ENCODE measurements at regions not wholly inside any gene's neighbourhood (a gene's known extent, or its start where the extent isn't known, plus 50 kb on each side); places are given as distances from the start of the nearest gene placed in this dataset.

DNA sequence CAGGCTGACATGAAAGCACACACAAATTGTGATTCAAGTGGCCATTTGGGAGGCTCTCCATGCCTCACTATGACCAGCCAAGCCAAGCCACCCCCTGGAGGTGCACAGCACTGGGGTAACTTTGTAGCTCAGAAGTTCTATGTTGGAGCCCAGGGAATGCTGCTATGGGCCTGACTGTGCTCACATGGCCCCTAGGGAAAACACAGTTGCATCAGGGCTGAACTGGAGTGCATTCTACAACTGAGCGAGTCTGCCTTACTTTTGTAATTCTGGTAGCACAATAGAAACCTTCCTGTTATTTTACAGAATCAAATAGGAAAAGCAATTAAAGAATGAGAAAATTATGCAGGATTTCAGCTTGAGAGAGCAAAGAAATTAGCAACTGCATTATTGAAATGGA, 455.5 kb upstream of the TRPC7 start:
- H3K27ac ChIP-seq (ENCODE audit: low read depth in 2 of 2, low read length in 1 of 2): no peak overlapping the region
- H3K36me3 ChIP-seq (replicated peaks in 1 of 2; ENCODE audit: control insufficient read depth in 1 of 2, insufficient read depth in 2 of 2, low read length in 1 of 2): no peaks in the 10 kb centered on the region
- POLR2A ChIA-PET: no interaction called here
- H3K4me1 ChIP-seq (ENCODE audit: control insufficient read depth in 1 of 2, insufficient read depth in 2 of 2, low read depth in 1 of 2, low read length in 1 of 2): no peaks in the 10 kb centered on the region
- H3K9me2 ChIP-seq: no peaks in the 10 kb centered on the region
- no peaks in the 10 kb centered on the region for H4K20me1 ChIP-seq (ENCODE audit: insufficient read depth)
- H3K4me2 ChIP-seq: no peak overlapping the region
- H3K9ac ChIP-seq: no peak overlapping the region
- no peaks in the 10 kb centered on the region for H3K9me3 ChIP-seq
- no peak overlapping the region for H2AFZ ChIP-seq (ENCODE audit: low read depth)
- H3K4me3 ChIP-seq (ENCODE audit: low read depth in 2 of 2, low read length in 1 of 2): no peak overlapping the region
- H3K79me2 ChIP-seq (ENCODE audit: insufficient read depth): no peaks in the 10 kb centered on the region
- no peak for DNase-seq
- no peaks in the 10 kb centered on the region for H3K27me3 ChIP-seq (ENCODE audit: insufficient read depth)
- CTCF ChIA-PET: no interaction called here
- TF ChIP-seq JUND (IDR thresholded peaks at IDR 0.05): no peak
- TF ChIP-seq NFIC (IDR thresholded peaks at IDR 0.05; ENCODE audit: borderline replicate concordance): no peak
- TF ChIP-seq, protein P1, sequence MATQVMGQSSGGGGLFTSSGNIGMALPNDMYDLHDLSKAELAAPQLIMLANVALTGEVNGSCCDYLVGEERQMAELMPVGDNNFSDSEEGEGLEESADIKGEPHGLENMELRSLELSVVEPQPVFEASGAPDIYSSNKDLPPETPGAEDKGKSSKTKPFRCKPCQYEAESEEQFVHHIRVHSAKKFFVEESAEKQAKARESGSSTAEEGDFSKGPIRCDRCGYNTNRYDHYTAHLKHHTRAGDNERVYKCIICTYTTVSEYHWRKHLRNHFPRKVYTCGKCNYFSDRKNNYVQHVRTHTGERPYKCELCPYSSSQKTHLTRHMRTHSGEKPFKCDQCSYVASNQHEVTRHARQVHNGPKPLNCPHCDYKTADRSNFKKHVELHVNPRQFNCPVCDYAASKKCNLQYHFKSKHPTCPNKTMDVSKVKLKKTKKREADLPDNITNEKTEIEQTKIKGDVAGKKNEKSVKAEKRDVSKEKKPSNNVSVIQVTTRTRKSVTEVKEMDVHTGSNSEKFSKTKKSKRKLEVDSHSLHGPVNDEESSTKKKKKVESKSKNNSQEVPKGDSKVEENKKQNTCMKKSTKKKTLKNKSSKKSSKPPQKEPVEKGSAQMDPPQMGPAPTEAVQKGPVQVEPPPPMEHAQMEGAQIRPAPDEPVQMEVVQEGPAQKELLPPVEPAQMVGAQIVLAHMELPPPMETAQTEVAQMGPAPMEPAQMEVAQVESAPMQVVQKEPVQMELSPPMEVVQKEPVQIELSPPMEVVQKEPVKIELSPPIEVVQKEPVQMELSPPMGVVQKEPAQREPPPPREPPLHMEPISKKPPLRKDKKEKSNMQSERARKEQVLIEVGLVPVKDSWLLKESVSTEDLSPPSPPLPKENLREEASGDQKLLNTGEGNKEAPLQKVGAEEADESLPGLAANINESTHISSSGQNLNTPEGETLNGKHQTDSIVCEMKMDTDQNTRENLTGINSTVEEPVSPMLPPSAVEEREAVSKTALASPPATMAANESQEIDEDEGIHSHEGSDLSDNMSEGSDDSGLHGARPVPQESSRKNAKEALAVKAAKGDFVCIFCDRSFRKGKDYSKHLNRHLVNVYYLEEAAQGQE (IDR thresholded peaks at IDR 0.05; ENCODE audit: low read depth, low read length): no peak
- no peak for TF ChIP-seq PBX3 (IDR thresholded peaks at IDR 0.05)
- TF ChIP-seq CHD2 (IDR thresholded peaks at IDR 0.05; ENCODE audit: low read length, partially characterized antibody): no peak
- no peak for TF ChIP-seq RXRA (IDR thresholded peaks at IDR 0.05; ENCODE audit: borderline replicate concordance, low read depth)
- TF ChIP-seq GATA2 (CRISPR knock-in tag; IDR thresholded peaks at IDR 0.05): no peak
- no peak for TF ChIP-seq SIN3A (IDR thresholded peaks at IDR 0.05; ENCODE audit: borderline replicate concordance, low read depth, low read length)
- TF ChIP-seq, protein P2, sequence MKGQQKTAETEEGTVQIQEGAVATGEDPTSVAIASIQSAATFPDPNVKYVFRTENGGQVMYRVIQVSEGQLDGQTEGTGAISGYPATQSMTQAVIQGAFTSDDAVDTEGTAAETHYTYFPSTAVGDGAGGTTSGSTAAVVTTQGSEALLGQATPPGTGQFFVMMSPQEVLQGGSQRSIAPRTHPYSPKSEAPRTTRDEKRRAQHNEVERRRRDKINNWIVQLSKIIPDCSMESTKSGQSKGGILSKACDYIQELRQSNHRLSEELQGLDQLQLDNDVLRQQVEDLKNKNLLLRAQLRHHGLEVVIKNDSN (IDR thresholded peaks at IDR 0.05; ENCODE audit: borderline replicate concordance, low read depth): no peak
- TF ChIP-seq TCF12 (IDR thresholded peaks at IDR 0.05): no peak
- WGBS (ENCODE audit: low lambda C conversion rate): 68% methylated on average over 1 of the region's 1 CpG
- H3F3A ChIP-seq (replicated peaks; ENCODE audit: insufficient read depth): no peaks in the 10 kb centered on the region

DNA sequence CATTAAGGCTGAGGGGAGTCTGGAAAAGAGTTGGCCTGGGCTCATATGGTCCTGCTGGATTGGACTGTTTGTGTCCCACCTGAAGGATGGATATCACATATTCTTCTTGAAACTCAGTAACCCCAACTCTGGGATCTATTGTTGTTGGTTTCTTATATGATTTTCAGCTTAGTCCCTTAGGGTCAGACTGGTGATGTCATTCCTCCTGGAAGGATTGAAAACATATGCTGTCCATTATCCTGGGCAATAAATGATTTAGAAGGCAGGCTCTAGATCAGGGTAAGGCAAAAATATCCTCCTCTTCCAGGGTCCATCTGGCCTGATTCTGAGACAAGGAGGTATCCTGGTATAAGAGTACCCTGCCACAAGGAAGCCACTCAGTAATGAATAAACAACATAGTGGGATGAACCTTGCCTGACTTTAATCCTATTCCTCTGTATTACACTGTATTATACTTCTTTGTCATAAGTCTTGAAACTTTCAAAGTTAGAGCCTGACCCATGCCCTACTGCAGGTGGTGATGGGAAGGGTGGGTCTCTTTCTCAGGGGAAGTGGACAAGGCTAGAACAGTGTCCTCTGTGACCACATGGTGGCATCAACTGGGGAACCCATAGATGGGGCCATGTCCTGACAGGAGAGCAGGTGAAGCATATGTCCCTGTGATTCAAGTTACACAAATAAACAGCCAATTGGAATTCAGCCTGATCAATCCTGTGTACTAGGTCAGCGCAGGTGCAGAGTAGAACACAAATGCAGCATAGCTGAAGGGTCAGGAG, 454.4 kb upstream of the TRPC7 start:
- 63% methylated on average over 1 of the region's 1 CpG for WGBS (ENCODE audit: low lambda C conversion rate)
- Histone ChIP-seq H3K9ac (no peak overlapping the region), H3K27ac (ENCODE audit: low read depth in 2 of 2, low read length in 1 of 2) (no peak overlapping the region), H3K4me2 (no peak overlapping the region), H3K4me3 (ENCODE audit: low read depth in 2 of 2, low read length in 1 of 2) (no peak overlapping the region), H2AFZ (ENCODE audit: low read depth) (no peak overlapping the region), H3F3A (replicated peaks; ENCODE audit: insufficient read depth) (peaks cover 6% of the 10 kb centered on the region), H4K20me1 (ENCODE audit: insufficient read depth) (no peaks in the 10 kb centered on the region), H3K79me2 (ENCODE audit: insufficient read depth) (no peaks in the 10 kb centered on the region), H3K4me1 (ENCODE audit: control insufficient read depth in 1 of 2, insufficient read depth in 2 of 2, low read depth in 1 of 2, low read length in 1 of 2) (0 out of 4 replicates have a peak, but pooled peaks cover 0 to 3% of the 10 kb centered on the region in 2 experiments), H3K9me2 (no peaks in the 10 kb centered on the region), H3K9me3 (no peaks in the 10 kb centered on the region), H3K36me3 (replicated peaks in 1 of 2; ENCODE audit: control insufficient read depth in 1 of 2, insufficient read depth in 2 of 2, low read length in 1 of 2) (no peaks in the 10 kb centered on the region), H3K27me3 (ENCODE audit: insufficient read depth) (no peaks in the 10 kb centered on the region)
- no peak for DNase-seq
- ChIA-PET POLR2A (no interaction called here), CTCF (interaction anchor here (0.6 kb wide), 1 partner anchor 12 kb away, joined by 3 read pairs; no protein-coding TSS in a partner anchor)
- TF ChIP-seq IRF3 (IDR thresholded peaks at IDR 0.05; ENCODE audit: low read depth, low read length): no peak
- no peak for TF ChIP-seq MEF2A (IDR thresholded peaks at IDR 0.05; ENCODE audit: borderline replicate concordance, low read depth)
- TF ChIP-seq, protein P2 (IDR thresholded peaks at IDR 0.05; ENCODE audit: borderline replicate concordance, low read depth): no peak
- no peak for TF ChIP-seq SMC3 (IDR thresholded peaks at IDR 0.05; ENCODE audit: low read depth, low read length)
- no peak for TF ChIP-seq SIN3A (IDR thresholded peaks at IDR 0.05; ENCODE audit: borderline replicate concordance, low read depth, low read length)
- no peak for TF ChIP-seq MXI1 (IDR thresholded peaks at IDR 0.05; ENCODE audit: low read depth, low read length)
- TF ChIP-seq CTCF (IDR thresholded peaks at IDR 0.05): no peak
- TF ChIP-seq CHD2 (IDR thresholded peaks at IDR 0.05; ENCODE audit: low read length, partially characterized antibody): no peak
- TF ChIP-seq RCOR1 (IDR thresholded peaks at IDR 0.05; ENCODE audit: low read length): no peak
- no peak for TF ChIP-seq NFIC (IDR thresholded peaks at IDR 0.05; ENCODE audit: borderline replicate concordance)
- no peak for TF ChIP-seq FOSL2 (IDR thresholded peaks at IDR 0.05; ENCODE audit: borderline replicate concordance, low read depth)

All from SK-N-SH (cell line).